ENCODE measurements at regions not wholly inside any gene's neighbourhood (a gene's known extent, or its start where the extent isn't known, plus 50 kb on each side); places are given as distances from the start of the nearest gene placed in this dataset.

DNA sequence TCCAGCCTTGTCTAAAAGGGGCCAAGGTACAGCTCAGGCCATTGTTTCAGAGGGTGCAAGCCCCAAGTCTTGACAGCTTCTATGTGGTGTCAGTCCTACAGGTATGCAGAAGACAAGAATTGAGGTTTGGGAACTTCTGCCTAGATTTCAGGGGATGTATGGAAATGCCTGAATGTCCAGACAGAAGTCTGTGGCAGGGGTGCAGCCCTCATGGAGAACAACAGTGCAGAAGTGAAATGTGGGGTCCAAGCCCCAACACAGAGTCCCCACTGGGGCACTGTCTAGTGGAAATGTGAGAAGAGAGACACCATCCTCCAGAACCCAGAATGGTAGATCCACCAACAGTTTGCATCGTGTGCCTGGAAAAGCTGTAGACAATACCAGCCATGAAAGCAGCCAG lies 400.3 kb upstream of the CAMK1G start:
- Histone ChIP-seq H3K4me1 (ENCODE audit: control insufficient read depth, low read depth, low read length) (no peaks in the 10 kb centered on the region), H4K5ac (ENCODE audit: low read length) (no peak overlapping the region), H3K9ac (ENCODE audit: low read length) (no peak overlapping the region), H3K18ac (ENCODE audit: low read length) (no peak overlapping the region), H3K56ac (ENCODE audit: low read length) (no peak overlapping the region), H3K4me3 (ENCODE audit: low read length) (no peak overlapping the region), H2BK15ac (replicated peaks; ENCODE audit: low read depth) (no peak overlapping the region), H3K23ac (ENCODE audit: low read length) (no peak overlapping the region), H2BK5ac (ENCODE audit: low read length) (no peak overlapping the region), H3K27me3 (ENCODE audit: insufficient read depth, low read length, poor library complexity) (no peaks in the 10 kb centered on the region), H3K4ac (ENCODE audit: low read depth, low read length) (no peak overlapping the region), H2AK5ac (ENCODE audit: low read length) (no peak overlapping the region), H3K27ac (ENCODE audit: low read depth, low read length) (no peak overlapping the region), H2BK120ac (ENCODE audit: low read depth, low read length) (no peak overlapping the region), H3K36me3 (ENCODE audit: control insufficient read depth, insufficient read depth, low read length) (no peaks in the 10 kb centered on the region), H4K8ac (ENCODE audit: low read depth, low read length) (no peak overlapping the region), H3K4me2 (ENCODE audit: low read length) (no peak overlapping the region), H3K79me1 (ENCODE audit: low read length) (no peaks in the 10 kb centered on the region), H3K79me2 (ENCODE audit: control insufficient read depth, insufficient read depth, low read length) (no peaks in the 10 kb centered on the region)
- WGBS (ENCODE audit: extremely low coverage, insufficient coverage, low lambda C conversion rate) = no CpG with 5 or more reads among the region's 1 CpG
- no peak for DNase-seq

DNA sequence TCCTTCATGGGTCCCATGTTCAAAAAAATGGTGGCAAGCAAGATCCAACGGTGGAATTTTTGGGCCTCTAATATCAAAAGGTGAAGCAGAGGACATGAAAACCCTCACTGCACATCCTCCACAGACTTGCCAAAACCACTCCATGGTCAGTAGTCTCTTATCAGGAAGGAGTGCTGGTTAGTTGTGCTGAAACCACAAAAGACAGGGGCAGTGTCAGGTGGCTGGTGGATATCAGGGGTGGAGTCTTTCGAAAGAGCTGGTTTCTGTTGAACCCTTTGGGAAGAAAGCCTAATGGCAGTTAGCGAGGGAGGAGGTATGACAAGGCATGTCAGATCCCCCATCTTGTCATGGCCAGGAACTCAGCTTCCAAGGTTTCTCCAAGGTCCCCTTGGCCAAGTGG lies 395.9 kb upstream of the CAMK1G start:
- no CpG with 5 or more reads among the region's 3 CpGs for WGBS (ENCODE audit: extremely low coverage, insufficient coverage, low lambda C conversion rate)
- H2AK5ac ChIP-seq (ENCODE audit: low read length) = no peak overlapping the region
- H3K27me3 ChIP-seq (ENCODE audit: insufficient read depth, low read length, poor library complexity) = no peaks in the 10 kb centered on the region
- no peak overlapping the region for H3K27ac ChIP-seq (ENCODE audit: low read depth, low read length)
- no peak overlapping the region for H3K9ac ChIP-seq (ENCODE audit: low read length)
- no peak overlapping the region for H4K8ac ChIP-seq (ENCODE audit: low read depth, low read length)
- H3K18ac ChIP-seq (ENCODE audit: low read length) = no peak overlapping the region
- H3K4me3 ChIP-seq (ENCODE audit: low read length) = no peak overlapping the region
- DNase-seq = no peak
- H2BK5ac ChIP-seq (ENCODE audit: low read length) = no peak overlapping the region
- H3K4ac ChIP-seq (ENCODE audit: low read depth, low read length) = no peak overlapping the region
- H3K79me1 ChIP-seq (ENCODE audit: low read length) = no peaks in the 10 kb centered on the region
- H3K23ac ChIP-seq (ENCODE audit: low read length) = no peak overlapping the region
- H3K79me2 ChIP-seq (ENCODE audit: control insufficient read depth, insufficient read depth, low read length) = no peaks in the 10 kb centered on the region
- no peak overlapping the region for H4K5ac ChIP-seq (ENCODE audit: low read length)
- H2BK120ac ChIP-seq (ENCODE audit: low read depth, low read length) = no peak overlapping the region
- H3K56ac ChIP-seq (ENCODE audit: low read length) = no peak overlapping the region
- no peak overlapping the region for H3K4me2 ChIP-seq (ENCODE audit: low read length)
- H3K4me1 ChIP-seq (ENCODE audit: control insufficient read depth, low read depth, low read length) = no peaks in the 10 kb centered on the region
- no peak overlapping the region for H2BK15ac ChIP-seq (replicated peaks; ENCODE audit: low read depth)
- H3K36me3 ChIP-seq (ENCODE audit: control insufficient read depth, insufficient read depth, low read length) = no peaks in the 10 kb centered on the region

DNA sequence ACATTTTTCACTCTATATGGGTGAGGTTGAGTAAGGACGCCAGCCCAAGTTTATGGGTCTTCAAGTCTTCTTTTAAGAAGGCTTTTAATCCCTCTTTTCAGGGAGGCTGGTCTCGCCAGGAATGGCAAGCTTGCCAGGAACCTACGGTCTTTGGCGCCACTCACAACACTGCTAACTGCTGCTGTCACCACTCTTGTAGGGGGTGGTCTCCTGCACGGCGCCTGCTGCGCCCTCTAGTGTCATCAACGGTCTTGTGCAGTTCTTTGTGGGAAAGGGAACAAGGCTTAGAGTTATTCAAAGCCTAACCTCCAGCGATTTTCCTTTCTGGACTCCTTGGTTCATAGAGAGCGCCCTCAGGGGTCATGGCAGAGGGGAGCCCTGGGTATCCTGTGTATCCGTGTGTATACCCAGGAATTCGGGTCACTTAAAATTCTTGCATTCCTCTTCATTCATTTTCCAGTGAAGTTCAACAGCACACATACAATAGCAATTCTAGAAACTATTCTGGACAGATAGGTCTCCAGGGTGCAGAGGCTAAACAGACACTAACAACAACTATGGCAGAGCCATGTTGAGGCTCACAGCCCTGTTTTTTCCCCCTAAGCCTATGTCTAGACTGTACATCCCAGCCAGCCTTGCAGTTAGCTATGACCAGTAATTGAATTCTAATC lies 392.8 kb upstream of the CAMK1G start:
- peak overlapping the region; percentile 45 for H2BK15ac ChIP-seq (replicated peaks; ENCODE audit: low read depth)
- no CpG with 5 or more reads among the region's 12 CpGs for WGBS (ENCODE audit: extremely low coverage, insufficient coverage, low lambda C conversion rate)
- H2BK120ac ChIP-seq (ENCODE audit: low read depth, low read length) = no peak overlapping the region
- H3K27ac ChIP-seq (ENCODE audit: low read depth, low read length) = no peak overlapping the region
- H3K9ac ChIP-seq (ENCODE audit: low read length) = peak overlapping the region; percentile 26
- H2BK5ac ChIP-seq (ENCODE audit: low read length) = peak overlapping the region; percentile 75
- H4K5ac ChIP-seq (ENCODE audit: low read length) = no peak overlapping the region
- H3K4ac ChIP-seq (ENCODE audit: low read depth, low read length) = no peak overlapping the region
- no peak overlapping the region for H3K4me3 ChIP-seq (ENCODE audit: low read length)
- H3K79me1 ChIP-seq (ENCODE audit: low read length) = no peaks in the 10 kb centered on the region
- no peaks in the 10 kb centered on the region for H3K4me1 ChIP-seq (ENCODE audit: control insufficient read depth, low read depth, low read length)
- no peaks in the 10 kb centered on the region for H3K36me3 ChIP-seq (ENCODE audit: control insufficient read depth, insufficient read depth, low read length)
- H3K56ac ChIP-seq (ENCODE audit: low read length) = peak overlapping the region; percentile 53
- H3K18ac ChIP-seq (ENCODE audit: low read length) = no peak overlapping the region
- no peaks in the 10 kb centered on the region for H3K79me2 ChIP-seq (ENCODE audit: control insufficient read depth, insufficient read depth, low read length)
- no peaks in the 10 kb centered on the region for H3K27me3 ChIP-seq (ENCODE audit: insufficient read depth, low read length, poor library complexity)
- no peak overlapping the region for H3K23ac ChIP-seq (ENCODE audit: low read length)
- no peak overlapping the region for H3K4me2 ChIP-seq (ENCODE audit: low read length)
- peak overlapping the region; percentile 65 for H2AK5ac ChIP-seq (ENCODE audit: low read length)
- peak overlapping the region; percentile 57 for H4K8ac ChIP-seq (ENCODE audit: low read depth, low read length)
- peak; percentile 92 for DNase-seq

DNA sequence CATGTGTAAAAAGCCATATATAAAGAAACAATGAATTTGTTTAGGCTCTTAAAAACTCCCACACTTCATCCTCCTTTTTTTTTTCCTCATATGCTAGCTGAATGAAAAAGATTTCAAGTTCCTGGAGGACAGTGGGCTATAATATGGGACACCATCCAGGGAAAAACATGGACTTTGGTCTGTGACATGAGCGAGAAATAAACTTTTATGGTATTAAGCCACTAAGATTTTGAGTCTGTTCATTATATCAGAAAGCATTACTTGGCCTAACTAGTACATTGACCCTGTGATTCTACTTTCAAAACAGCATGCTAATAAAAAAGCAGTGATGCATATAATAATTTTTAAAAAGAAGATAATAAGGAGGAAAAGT lies 392.3 kb upstream of the CAMK1G start:
- H3K36me3 ChIP-seq (ENCODE audit: control insufficient read depth, insufficient read depth, low read length) = no peaks in the 10 kb centered on the region
- H4K5ac ChIP-seq (ENCODE audit: low read length) = no peak overlapping the region
- H3K27ac ChIP-seq (ENCODE audit: low read depth, low read length) = no peak overlapping the region
- peak overlapping the region; percentile 53 for H3K56ac ChIP-seq (ENCODE audit: low read length)
- H3K79me2 ChIP-seq (ENCODE audit: control insufficient read depth, insufficient read depth, low read length) = no peaks in the 10 kb centered on the region
- WGBS (ENCODE audit: extremely low coverage, insufficient coverage, low lambda C conversion rate) = no CpG with 5 or more reads among the region's 1 CpG
- no peak overlapping the region for H4K8ac ChIP-seq (ENCODE audit: low read depth, low read length)
- H2BK15ac ChIP-seq (replicated peaks; ENCODE audit: low read depth) = peak overlapping the region; percentile 41
- DNase-seq = no peak
- no peaks in the 10 kb centered on the region for H3K27me3 ChIP-seq (ENCODE audit: insufficient read depth, low read length, poor library complexity)
- peak overlapping the region; percentile 75 for H2BK5ac ChIP-seq (ENCODE audit: low read length)
- no peak overlapping the region for H3K4me3 ChIP-seq (ENCODE audit: low read length)
- no peaks in the 10 kb centered on the region for H3K79me1 ChIP-seq (ENCODE audit: low read length)
- peak overlapping the region; percentile 26 for H3K9ac ChIP-seq (ENCODE audit: low read length)
- no peaks in the 10 kb centered on the region for H3K4me1 ChIP-seq (ENCODE audit: control insufficient read depth, low read depth, low read length)
- no peak overlapping the region for H3K4ac ChIP-seq (ENCODE audit: low read depth, low read length)
- no peak overlapping the region for H2BK120ac ChIP-seq (ENCODE audit: low read depth, low read length)
- no peak overlapping the region for H3K23ac ChIP-seq (ENCODE audit: low read length)
- H3K4me2 ChIP-seq (ENCODE audit: low read length) = no peak overlapping the region
- no peak overlapping the region for H2AK5ac ChIP-seq (ENCODE audit: low read length)
- H3K18ac ChIP-seq (ENCODE audit: low read length) = no peak overlapping the region

DNA sequence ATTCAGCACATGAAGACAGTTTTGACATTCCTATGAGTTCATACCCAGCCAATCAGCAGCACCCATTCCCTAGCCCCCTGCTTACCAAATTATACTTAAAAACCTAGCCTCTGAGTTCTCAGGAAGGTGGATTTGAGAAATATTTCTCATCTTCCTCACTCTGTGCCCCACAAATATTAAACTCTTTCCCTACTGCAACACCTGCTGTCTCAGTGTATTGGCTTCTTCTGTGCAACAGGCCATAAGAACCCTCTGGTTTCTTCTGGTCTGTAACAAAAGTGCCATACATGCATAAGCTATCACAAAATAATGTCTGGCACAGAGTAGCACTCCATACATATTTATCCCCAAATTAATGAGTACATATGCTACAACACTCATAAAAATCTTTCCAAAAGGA lies 387.4 kb upstream of the CAMK1G start:
- H3K79me1 ChIP-seq (ENCODE audit: low read length) = no peaks in the 10 kb centered on the region
- H3K56ac ChIP-seq (ENCODE audit: low read length) = no peak overlapping the region
- DNase-seq = no peak
- no peak overlapping the region for H2AK5ac ChIP-seq (ENCODE audit: low read length)
- H2BK5ac ChIP-seq (ENCODE audit: low read length) = no peak overlapping the region
- H3K4me1 ChIP-seq (ENCODE audit: control insufficient read depth, low read depth, low read length) = peaks cover 2% of the 10 kb centered on the region
- no peak overlapping the region for H2BK120ac ChIP-seq (ENCODE audit: low read depth, low read length)
- no peak overlapping the region for H3K18ac ChIP-seq (ENCODE audit: low read length)
- H3K4me3 ChIP-seq (ENCODE audit: low read length) = no peak overlapping the region
- no peak overlapping the region for H3K4me2 ChIP-seq (ENCODE audit: low read length)
- H3K9ac ChIP-seq (ENCODE audit: low read length) = no peak overlapping the region
- no peaks in the 10 kb centered on the region for H3K27me3 ChIP-seq (ENCODE audit: insufficient read depth, low read length, poor library complexity)
- no peak overlapping the region for H3K27ac ChIP-seq (ENCODE audit: low read depth, low read length)
- H3K23ac ChIP-seq (ENCODE audit: low read length) = no peak overlapping the region
- H3K36me3 ChIP-seq (ENCODE audit: control insufficient read depth, insufficient read depth, low read length) = no peaks in the 10 kb centered on the region
- H2BK15ac ChIP-seq (replicated peaks; ENCODE audit: low read depth) = no peak overlapping the region
- H3K79me2 ChIP-seq (ENCODE audit: control insufficient read depth, insufficient read depth, low read length) = no peaks in the 10 kb centered on the region
- no peak overlapping the region for H3K4ac ChIP-seq (ENCODE audit: low read depth, low read length)
- H4K5ac ChIP-seq (ENCODE audit: low read length) = no peak overlapping the region
- H4K8ac ChIP-seq (ENCODE audit: low read depth, low read length) = no peak overlapping the region
